Ishikawa (cell line): ENCODE measurements at regions not wholly inside any gene's neighbourhood (a gene's known extent, or its start where the extent isn't known, plus 50 kb on each side); places are given as distances from the start of the nearest gene placed in this dataset.

Source experiments
- CEBPB ChIP-seq: IDR thresholded peaks from 2 replicates; pipeline ENCODE4 v1.6.1; 2012
- CREB1 ChIP-seq: IDR thresholded peaks from 2 replicates; pipeline ENCODE4 v1.6.1; 2012; ENCODE audit warnings: low read depth
- EGR1 ChIP-seq: IDR thresholded peaks from 2 replicates; pipeline ENCODE4 v1.6.1; 2012
- EP300 ChIP-seq: IDR thresholded peaks from 2 replicates; pipeline ENCODE4 v1.6.1; 2012; ENCODE audit warnings: borderline replicate concordance
- FOXM1 ChIP-seq: IDR thresholded peaks from 2 replicates; pipeline ENCODE4 v1.6.1; 2012; ENCODE audit warnings: low read depth, borderline replicate concordance
- RAD21 ChIP-seq: IDR thresholded peaks from 2 replicates; pipeline ENCODE4 v1.6.1; 2012; ENCODE audit warnings: low read depth
- REST ChIP-seq: IDR thresholded peaks from 2 replicates; pipeline ENCODE4 v1.6.1; 2012; ENCODE audit warnings: low read depth, mild to moderate bottlenecking

DNA sequence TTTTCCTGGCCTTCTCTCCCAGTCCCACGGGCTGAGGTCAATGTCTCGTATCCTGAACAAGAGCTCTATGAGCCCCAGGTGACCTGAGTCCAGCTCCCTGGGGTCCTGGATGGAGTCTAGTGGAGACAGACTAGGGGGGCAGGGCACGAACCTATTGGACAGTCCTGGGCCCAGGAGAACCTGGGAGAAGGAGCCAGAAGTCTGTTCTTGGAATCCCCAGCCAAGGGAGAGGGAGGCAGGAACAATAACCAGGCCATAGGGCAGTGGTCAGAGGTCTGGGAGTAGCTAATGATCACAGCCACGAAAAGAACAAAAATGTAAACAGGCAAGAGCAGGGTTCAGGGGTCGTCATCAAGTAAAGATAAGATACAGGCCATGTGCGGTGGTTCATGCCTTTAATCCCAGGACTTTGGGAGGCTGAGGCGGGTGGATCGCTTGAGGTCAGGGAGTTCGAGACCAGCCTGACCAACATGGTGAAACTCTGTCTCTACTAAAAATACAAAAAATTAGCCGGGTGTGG lies 60.8 kb downstream of the COPRS start:
- TF ChIP-seq REST, result no peak
- TF ChIP-seq CREB1, result no peak
- TF ChIP-seq RAD21, result no peak
- no peak for TF ChIP-seq EP300
- no peak for TF ChIP-seq FOXM1
- no peak for TF ChIP-seq EGR1
- no peak for TF ChIP-seq CEBPB
